ENCODE measurements at regions not wholly inside any gene's neighbourhood (a gene's known extent, or its start where the extent isn't known, plus 50 kb on each side); places are given as distances from the start of the nearest gene placed in this dataset.
A peak's percentile ranks its signal among the peaks of the same experiment; 100 is the strongest.

DNA sequence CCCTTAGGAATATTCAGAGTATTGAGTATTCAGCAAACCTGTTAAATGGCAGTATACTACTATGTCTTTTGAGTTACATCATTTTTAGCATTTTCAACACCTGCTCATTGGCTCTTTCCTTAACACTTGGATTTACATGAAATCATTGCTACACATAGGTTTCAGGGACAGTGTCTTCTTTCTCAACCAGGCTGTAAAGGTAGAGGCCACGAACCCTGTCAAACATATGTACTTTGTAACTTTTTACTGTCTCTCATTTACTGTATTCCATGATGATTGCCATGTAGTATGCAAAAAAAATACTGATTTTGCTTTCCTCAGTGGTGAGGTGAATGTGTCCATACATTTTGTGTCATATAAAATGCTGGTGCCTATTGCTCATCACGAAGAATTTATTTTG lies 264.4 kb downstream of the SLCO4C1 start:
- H3K4me3 ChIP-seq, result no peak overlapping the region
- H3K27ac ChIP-seq (ENCODE audit: low read depth), result no peak overlapping the region
- peaks cover under 1% of the 10 kb centered on the region; the same call in 1 of the 2 replicates for H3K4me1 ChIP-seq (ENCODE audit: insufficient read depth)
- no peaks in the 10 kb centered on the region for H3K36me3 ChIP-seq (ENCODE audit: insufficient read depth)
- H3K27me3 ChIP-seq (ENCODE audit: insufficient read depth), result no peaks in the 10 kb centered on the region
- Mint-ChIP-seq H3K4me3 (no peak overlapping the region), H3K27ac (no peak overlapping the region), H3K4me1 (peaks cover 2% of the 10 kb centered on the region; the same call in 1 of the 3 replicates), H3K9me3 (no peaks in the 10 kb centered on the region), H3K36me3 (ENCODE audit: low read depth) (no peaks in the 10 kb centered on the region), H3K27me3 (ENCODE audit: insufficient read depth, low read depth, poor library complexity) (no peaks in the 10 kb centered on the region)
- no peaks in the 10 kb centered on the region for H4K20me1 ChIP-seq (replicated peaks; ENCODE audit: insufficient read depth)
- H3K79me2 ChIP-seq (replicated peaks; ENCODE audit: insufficient read depth), result no peaks in the 10 kb centered on the region
- no peaks in the 10 kb centered on the region for H3F3A ChIP-seq (replicated peaks; ENCODE audit: low read depth)
- ATAC-seq, result no peak
- H3K4me2 ChIP-seq, result no peak overlapping the region
- DNase-seq (ENCODE audit: low spot score), result no peak
- H3K9me2 ChIP-seq (ENCODE audit: insufficient read depth), result no peaks in the 10 kb centered on the region
- no peak overlapping the region for H2AFZ ChIP-seq
- TF ChIP-seq CTCF (conservative IDR thresholded peaks at IDR 0.05; ENCODE audit: low read depth in 2 of 2), result no peak

DNA sequence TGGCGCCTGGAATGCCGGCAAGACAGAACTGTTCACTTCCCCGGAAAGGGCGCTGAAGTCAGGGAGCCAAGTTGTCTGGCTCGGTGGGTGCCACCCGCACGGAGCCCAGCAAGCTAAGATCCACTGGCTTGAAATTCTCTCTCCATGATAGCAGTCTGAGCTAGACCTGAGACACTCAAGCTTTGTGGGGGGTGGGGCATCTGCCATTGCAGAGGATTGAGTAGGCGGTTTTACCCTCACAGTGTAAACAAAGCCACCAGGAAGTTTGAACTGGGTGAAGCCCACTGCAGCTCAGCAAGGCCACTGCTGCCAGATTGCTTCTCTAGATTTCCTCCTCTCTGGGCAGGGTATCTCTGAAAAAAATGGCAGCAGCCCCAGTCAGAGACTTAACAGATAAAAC lies 277.4 kb downstream of the SLCO4C1 start:
- no peak overlapping the region for H3K27ac ChIP-seq (ENCODE audit: low read depth)
- H3K79me2 ChIP-seq (replicated peaks; ENCODE audit: insufficient read depth), result no peaks in the 10 kb centered on the region
- no peaks in the 10 kb centered on the region for H3K36me3 Mint-ChIP-seq (ENCODE audit: low read depth)

DNA sequence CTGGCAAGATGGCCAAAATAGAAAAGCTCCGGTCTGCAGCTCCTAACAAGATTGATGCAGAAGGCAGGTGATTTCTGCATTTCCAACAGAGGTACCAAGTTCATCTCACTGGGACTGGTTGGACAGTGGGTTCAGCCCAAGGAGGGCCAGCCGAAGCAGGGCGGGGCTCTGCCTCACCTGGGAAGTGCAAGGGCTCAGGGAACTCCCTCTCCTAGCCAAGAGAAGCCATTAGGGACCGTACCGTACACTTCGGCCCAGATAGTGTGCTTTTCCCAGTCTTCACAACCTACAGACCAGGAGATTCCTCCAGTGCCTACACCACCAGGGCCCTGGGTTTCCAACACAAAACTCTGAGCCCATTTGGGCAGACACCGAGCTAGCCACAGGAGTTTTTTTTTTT lies 277.8 kb downstream of the SLCO4C1 start:
- Histone ChIP-seq H3K27ac (ENCODE audit: low read depth) (no peak overlapping the region), H3K4me3 (no peak overlapping the region), H4K20me1 (replicated peaks; ENCODE audit: insufficient read depth) (no peaks in the 10 kb centered on the region), H2AFZ (peak overlapping the region; percentile 86), H3K27me3 (ENCODE audit: insufficient read depth) (no peaks in the 10 kb centered on the region), H3K4me2 (no peak overlapping the region), H3F3A (replicated peaks; ENCODE audit: low read depth) (no peaks in the 10 kb centered on the region), H3K9me2 (ENCODE audit: insufficient read depth) (no peaks in the 10 kb centered on the region), H3K4me1 (ENCODE audit: insufficient read depth) (0 out of 2 replicates have a peak, but pooled peaks cover 4% of the 10 kb centered on the region), H3K36me3 (ENCODE audit: insufficient read depth) (no peaks in the 10 kb centered on the region), H3K79me2 (replicated peaks; ENCODE audit: insufficient read depth) (no peaks in the 10 kb centered on the region)
- H3K4me3 Mint-ChIP-seq, result no peak overlapping the region
- H3K27ac Mint-ChIP-seq, result no peak overlapping the region
- no peaks in the 10 kb centered on the region; the same call in 2 of the 3 replicates for H3K9me3 Mint-ChIP-seq
- peaks cover 14% of the 10 kb centered on the region; the same call in 2 of the 3 replicates for H3K4me1 Mint-ChIP-seq
- DNase-seq (ENCODE audit: low spot score), result no peak
- H3K27me3 Mint-ChIP-seq (ENCODE audit: insufficient read depth, low read depth, poor library complexity), result peaks cover 4% of the 10 kb centered on the region
- ATAC-seq, result no peak; the same call in 2 of the 3 replicates
- H3K36me3 Mint-ChIP-seq (ENCODE audit: low read depth), result no peaks in the 10 kb centered on the region
- TF ChIP-seq ZNF462 (CRISPR knock-in tag; IDR thresholded peaks at IDR 0.05), result no peak
- no peak for TF ChIP-seq POLR2AphosphoS5 (IDR thresholded peaks at IDR 0.05; ENCODE audit: low read depth)
- TF ChIP-seq ZNF331 (CRISPR knock-in tag; IDR thresholded peaks at IDR 0.05; ENCODE audit: low read depth), result no peak
- TF ChIP-seq EZH2phosphoT487 (IDR thresholded peaks at IDR 0.05; ENCODE audit: unreplicated experiment), result no peak
- TF ChIP-seq, protein P1, sequence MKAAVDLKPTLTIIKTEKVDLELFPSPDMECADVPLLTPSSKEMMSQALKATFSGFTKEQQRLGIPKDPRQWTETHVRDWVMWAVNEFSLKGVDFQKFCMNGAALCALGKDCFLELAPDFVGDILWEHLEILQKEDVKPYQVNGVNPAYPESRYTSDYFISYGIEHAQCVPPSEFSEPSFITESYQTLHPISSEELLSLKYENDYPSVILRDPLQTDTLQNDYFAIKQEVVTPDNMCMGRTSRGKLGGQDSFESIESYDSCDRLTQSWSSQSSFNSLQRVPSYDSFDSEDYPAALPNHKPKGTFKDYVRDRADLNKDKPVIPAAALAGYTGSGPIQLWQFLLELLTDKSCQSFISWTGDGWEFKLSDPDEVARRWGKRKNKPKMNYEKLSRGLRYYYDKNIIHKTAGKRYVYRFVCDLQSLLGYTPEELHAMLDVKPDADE (IDR thresholded peaks at IDR 0.05), result no peak
- TF ChIP-seq JUNB (IDR thresholded peaks at IDR 0.05; ENCODE audit: unreplicated experiment), result no peak

More for the DNA sequence above, 277.4 kb downstream of the SLCO4C1 start:
- no peaks in the 10 kb centered on the region for H3F3A ChIP-seq (replicated peaks; ENCODE audit: low read depth)
- no peaks in the 10 kb centered on the region for H4K20me1 ChIP-seq (replicated peaks; ENCODE audit: insufficient read depth)
- no peak overlapping the region for H3K4me3 Mint-ChIP-seq
- no peak for TF ChIP-seq ZNF331 (CRISPR knock-in tag; IDR thresholded peaks at IDR 0.05; ENCODE audit: low read depth)
- no peak for TF ChIP-seq ZNF114 (CRISPR knock-in tag; IDR thresholded peaks at IDR 0.05)
- TF ChIP-seq NANOG (IDR thresholded peaks at IDR 0.05; ENCODE audit: borderline replicate concordance), result no peak
- peak overlapping the region; percentile 86 for H2AFZ ChIP-seq
- H3K4me1 ChIP-seq (ENCODE audit: insufficient read depth), result 0 out of 2 replicates have a peak, but pooled peaks cover 4% of the 10 kb centered on the region
- H3K36me3 ChIP-seq (ENCODE audit: insufficient read depth), result no peaks in the 10 kb centered on the region
- H3K4me3 ChIP-seq, result no peak overlapping the region
- no peaks in the 10 kb centered on the region for H3K27me3 ChIP-seq (ENCODE audit: insufficient read depth)
- H3K27me3 Mint-ChIP-seq (ENCODE audit: insufficient read depth, low read depth, poor library complexity), result peaks cover 4% of the 10 kb centered on the region
- ATAC-seq, result peak; percentile 53; the same call in 2 of the 3 replicates
- no peaks in the 10 kb centered on the region; the same call in 2 of the 3 replicates for H3K9me3 Mint-ChIP-seq
- H3K27ac Mint-ChIP-seq, result no peak overlapping the region
- peak; percentile 28 for DNase-seq (ENCODE audit: low spot score)
- no peak overlapping the region for H3K4me2 ChIP-seq
- H3K4me1 Mint-ChIP-seq, result peaks cover 14% of the 10 kb centered on the region; the same call in 2 of the 3 replicates
- H3K9me2 ChIP-seq (ENCODE audit: insufficient read depth), result no peaks in the 10 kb centered on the region
